HG02938 (cell line): ENCODE measurements at regions not wholly inside any gene's neighbourhood (a gene's known extent, or its start where the extent isn't known, plus 50 kb on each side); places are given as distances from the start of the nearest gene placed in this dataset.
A peak's percentile ranks its signal among the peaks of the same experiment; 100 is the strongest.
"Not testable (repeated sequence)": the region's sequence is repeated elsewhere in the genome, so short reads cannot be mapped to it uniquely, and the experiment has no call there.

Source experiments
- ATAC-seq: cut with Tn5 transposase; IDR thresholded peaks from one replicate; pipeline ENCODE4 v1.9.1; 2021; ENCODE audit warnings: mild to moderate bottlenecking, moderate library complexity; ENCODE audit not compliant: unreplicated experiment

DNA sequence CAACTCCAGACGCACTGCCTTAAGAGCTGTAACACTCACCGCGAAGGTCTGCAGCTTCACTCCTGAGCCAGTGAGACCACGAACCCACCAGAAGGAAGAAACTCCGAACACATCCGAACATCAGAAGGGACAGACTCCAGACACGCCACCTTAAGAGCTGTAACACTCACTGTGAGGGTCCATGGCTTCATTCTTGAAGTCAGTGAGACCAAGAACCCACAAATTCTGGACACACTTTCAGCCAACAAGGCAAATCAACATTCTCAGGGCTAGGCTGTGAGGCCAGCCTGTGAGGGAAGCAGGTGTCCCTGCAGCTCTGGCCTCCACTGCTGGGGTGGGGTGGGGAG is 275.3 kb downstream of the ADGRD1 start:
- ATAC-seq, result not testable (repeated sequence)

DNA sequence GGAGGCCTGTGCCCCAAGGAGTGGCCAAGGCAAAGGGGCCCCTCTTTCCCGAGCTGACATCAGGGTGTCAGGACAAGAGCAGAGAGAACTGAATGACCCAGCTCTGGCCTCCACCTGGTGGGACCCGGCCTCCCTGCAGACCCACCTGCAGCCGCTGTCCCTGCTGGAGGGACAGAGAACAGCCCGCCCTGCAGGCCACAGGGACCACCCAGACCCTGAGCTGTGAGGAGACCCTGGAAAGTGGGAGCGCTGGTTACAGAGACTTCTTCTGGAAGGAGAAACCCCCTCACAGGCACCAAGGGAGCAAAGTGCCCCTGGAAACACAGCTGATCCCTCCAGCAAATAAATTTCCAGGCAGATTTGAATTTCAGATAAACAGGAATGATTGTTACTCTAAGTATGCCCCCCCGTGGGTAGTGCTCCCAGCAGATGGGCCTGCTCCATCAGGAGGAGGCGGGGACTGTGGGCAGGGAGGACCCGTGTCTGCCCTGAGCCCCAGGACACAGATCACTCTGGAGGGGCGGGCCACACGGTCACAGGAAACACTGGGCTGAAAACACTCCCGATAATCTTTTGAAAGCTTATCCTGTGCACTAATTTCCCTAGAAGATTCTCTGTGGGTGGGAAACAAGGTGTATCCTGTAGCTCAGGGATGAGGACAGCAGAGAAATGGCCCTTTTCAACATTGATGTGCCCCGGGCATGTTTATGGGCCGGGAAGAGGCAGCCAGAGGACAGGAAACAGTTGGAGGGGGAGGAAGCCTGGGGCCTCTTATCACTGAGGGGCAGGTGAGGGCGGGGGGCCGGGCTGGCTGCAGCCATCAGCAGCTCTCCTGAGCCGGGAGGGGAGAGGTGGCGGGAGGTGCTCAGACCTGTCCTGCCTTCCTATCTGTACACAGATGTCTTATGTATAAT is 276.0 kb downstream of the ADGRD1 start:
- no peak for ATAC-seq

DNA sequence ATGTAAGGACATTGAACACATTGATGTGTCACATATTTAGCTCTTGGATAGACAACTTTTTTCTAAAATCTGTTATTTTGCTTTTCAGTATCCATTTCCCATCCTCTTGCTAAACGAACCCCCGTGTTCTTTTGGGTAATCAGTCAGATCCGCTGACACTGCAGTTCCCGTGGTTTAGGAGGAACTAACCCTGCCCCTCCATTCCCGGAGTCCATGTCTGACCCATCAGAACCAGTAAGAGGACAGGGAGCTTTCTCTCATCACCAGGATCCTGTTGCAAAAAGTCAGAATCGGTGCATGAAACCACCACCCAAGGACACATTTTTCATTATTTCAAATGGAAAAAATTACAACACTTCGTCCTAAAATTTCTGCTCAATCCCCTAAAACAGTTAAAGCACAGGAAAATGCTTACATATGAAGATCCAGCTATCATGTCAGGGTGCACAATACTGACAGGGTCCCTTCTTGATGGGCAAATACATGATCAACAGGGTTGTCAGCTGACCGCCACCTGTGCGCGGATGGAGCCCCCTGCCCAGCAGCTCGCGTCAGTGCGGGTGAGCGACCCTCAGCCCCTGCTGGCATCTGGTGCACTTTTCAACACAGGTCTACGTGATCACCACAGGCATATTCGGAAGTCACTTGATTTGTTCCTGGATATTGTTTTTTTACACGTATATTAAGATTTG is 276.8 kb downstream of the ADGRD1 start:
- ATAC-seq, result no peak

DNA sequence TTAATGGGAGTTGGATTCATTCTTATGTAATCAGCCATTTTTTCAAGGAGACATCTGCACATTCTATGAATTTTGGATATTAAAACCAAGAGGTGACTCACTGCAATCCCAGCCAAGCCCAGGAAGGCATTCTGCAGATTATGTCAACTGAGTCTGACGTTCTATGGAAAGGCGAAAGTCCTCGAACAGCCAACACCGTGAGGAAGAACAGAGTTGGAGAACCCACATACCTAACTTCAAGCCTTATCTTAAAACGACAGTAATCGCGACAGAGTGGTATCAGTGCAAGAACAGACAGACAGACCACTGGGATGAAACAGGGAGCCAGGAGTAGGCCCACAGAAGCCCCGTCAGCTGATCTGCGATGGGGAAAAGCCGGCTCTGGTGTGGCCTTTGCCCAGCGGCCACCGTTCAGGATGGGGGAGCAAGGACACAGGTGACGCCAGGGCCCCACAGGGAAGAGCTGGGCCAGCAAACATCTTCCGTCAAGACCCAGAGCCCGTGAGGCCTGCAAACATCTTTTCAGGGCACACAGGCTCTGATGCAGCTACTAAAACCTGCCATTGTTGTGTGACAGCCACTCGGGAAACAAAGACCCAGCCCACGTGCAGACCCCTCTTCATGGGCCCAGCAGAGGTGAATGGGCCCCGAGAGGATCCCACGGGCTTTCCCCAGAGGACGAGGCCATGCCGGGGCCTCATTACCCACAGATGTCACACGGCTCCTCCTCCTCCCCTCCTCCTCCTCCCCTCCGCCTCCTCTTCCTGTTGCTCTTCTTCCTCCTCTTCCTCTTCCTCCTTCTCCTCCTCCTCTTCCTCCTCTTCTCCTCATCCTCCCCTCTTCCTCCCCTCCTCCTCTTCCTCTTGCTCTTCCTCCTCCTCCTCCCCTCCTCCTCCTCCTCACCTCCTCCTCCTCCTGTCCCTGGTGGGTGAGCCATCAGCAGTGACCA is 277.6 kb downstream of the ADGRD1 start:
- ATAC-seq, result no peak

DNA sequence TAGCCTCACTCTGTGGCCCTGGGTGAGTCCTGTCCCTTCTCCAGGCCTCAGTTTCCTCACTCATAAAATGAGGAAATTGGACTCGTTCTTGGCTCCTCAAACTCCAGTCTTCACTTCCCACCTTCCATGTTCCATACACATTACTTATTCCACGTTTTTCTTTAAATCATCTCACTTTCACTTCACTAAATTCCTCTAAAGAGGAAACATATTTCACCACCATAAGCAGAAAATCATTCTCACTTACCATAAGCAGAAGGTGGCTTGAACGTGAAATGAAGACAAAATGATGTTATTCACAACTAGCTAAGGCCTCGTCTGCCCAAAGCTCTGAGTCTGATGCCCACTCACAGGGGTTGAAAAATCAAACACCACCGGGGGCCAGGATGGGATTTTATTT is 278.3 kb downstream of the ADGRD1 start:
- no peak for ATAC-seq

DNA sequence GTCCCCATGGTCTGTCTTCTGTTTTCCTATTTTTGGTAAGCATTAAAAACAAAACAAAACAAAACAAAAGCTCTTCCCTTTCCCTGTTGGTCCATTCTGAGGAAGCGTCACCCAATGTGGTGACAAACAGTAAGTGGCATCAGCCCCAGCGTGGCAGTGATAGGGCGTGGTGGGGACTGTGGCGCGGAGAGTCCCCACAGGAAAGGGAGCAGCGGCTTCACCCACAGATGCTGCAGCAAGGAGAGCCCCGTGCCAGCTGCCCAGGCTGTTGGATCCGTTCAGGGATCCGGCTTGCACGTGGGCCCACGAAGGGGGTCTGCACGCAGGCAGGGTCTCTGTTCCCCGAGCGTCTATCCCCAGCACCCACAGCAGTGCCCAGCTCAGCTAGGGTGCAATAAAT is 279.2 kb downstream of the ADGRD1 start:
- ATAC-seq, result not testable (repeated sequence)

DNA sequence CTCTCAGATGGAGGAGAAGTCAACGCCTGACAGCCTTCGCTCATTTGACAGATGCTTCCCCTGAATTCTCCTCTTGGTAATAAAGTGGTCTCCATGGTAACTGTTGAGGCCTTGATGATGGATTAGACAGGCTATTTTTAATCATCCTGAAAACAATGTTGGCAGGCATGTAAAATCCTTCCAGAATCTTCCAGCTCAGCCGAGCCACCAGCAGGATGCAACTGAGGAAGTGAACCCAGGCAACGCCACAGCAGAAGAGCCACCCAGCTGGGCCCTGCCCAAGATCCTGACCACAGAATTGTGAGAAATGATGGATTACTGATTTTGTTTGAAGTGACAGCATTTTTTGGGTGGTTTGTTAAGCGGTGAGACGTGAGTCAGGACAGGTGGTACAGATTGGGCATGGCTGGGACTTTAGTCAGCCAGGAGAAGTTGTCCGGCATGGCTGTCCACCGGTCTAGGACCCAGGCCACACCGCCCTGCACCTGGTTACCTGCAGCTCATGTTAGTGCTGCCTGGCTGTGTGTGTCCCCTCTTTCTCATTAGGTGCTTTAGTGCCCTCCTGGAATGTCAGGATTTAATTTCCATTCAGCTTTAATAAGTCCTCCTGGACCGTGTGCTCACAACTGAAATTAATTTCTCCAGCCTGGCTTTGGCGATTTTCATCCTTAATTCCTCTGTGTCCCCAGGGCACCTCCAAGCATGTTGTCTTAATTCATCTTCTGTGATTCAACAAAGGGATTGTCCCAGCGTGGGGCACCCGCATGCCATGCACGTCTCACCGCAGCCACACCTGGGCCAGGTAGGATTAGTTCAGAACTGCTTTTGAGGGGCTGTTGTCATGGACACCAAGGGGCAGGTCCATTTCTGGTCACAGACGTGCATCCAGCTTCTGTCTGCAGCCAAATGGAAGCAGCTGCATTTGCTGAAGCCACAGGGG is 280.4 kb downstream of the ADGRD1 start:
- ATAC-seq, result not testable (repeated sequence)

DNA sequence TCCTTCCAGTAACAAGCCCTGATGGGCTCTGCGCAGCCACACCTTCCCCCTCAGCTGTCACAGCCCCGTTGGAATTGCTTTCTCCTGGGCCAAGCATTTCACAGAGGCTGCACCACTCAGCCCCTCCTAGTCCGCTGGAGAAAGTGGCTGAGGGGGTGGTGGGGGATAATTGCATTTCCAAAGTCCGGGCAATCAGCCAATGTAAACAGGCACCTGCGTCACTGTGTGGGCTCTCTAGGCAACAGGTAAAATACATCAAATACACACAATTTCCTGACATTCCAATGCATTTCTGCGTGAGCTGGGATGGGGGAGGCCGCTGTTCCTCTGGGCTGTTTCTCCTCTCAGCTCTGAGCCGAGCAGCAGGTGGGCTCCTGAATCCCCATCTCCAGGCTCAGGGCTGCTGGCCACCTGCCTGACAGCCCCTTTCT is 281.1 kb downstream of the ADGRD1 start:
- not testable (repeated sequence) for ATAC-seq

DNA sequence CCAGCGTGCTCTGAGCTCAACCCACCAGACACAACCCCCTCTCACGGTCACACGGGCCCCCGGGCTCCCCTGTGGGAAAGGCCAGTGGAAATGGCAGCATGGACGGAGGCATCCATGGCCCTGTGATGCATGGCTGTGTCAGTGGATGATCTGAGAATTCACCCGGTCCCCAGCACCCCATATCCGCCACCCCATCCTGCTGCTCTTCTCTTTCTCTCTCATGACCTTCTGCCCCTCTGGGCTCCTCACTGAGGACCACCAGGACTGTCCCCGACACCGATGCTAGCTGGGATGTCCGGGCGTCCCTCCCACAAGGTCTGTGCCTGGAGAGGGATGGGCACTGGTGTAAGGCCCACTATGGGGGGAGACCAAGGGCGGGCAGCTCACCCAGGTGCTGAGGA is 282.2 kb downstream of the ADGRD1 start:
- no peak for ATAC-seq

DNA sequence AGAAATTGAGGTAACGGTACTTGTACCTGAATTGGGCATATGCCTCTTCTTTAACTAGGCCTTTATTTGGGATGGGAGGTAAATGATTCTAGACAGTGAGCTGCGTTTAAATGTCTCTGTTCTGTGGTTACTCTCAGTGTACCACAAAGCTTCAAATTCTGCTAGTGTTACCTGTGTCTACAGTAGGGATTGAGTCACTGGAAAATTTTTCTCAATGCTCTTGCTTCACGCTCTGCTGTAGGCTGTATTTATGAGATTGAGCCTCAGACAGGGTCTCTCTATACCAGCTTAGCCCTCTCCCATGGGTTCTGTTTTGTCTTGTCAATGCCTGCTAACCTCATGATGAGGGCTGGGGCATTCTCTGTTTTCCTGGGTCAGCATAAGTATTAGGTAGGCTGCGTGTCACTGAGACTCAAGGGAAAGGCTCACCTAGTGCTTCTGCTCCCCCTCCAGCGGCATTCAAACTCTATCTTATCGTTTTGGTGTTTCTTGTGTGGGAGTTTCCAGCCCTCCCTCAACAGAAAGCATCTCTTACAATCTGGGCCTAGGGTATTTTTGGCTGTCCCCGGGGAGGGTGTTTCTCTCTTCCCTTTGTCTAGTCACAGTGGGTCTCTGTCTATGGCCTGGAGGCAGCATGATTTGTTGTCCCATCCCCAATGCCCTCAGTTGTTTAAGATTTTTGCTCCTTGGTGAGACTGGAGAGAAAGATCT is 285.8 kb downstream of the ADGRD1 start:
- peak; percentile 71 for ATAC-seq

DNA sequence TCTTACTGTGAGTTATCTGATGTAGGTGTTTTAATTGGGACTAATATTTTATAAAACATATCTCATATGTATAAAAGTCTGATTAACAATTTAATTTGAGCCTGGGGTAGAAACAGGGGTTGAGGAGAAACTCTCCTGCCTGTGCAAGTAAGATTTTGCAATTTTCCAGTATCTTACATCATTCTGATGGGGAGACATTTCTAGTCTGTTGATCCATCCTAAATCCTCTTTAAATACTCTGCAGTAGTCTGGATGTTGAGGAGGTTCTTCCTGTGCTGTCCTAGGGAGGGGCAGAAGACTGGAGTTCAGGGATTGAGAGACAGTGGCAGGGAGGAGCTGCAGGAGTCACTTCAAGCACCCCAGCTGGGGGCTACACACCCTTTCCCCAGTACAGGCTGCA is 287.8 kb downstream of the ADGRD1 start:
- no peak for ATAC-seq

DNA sequence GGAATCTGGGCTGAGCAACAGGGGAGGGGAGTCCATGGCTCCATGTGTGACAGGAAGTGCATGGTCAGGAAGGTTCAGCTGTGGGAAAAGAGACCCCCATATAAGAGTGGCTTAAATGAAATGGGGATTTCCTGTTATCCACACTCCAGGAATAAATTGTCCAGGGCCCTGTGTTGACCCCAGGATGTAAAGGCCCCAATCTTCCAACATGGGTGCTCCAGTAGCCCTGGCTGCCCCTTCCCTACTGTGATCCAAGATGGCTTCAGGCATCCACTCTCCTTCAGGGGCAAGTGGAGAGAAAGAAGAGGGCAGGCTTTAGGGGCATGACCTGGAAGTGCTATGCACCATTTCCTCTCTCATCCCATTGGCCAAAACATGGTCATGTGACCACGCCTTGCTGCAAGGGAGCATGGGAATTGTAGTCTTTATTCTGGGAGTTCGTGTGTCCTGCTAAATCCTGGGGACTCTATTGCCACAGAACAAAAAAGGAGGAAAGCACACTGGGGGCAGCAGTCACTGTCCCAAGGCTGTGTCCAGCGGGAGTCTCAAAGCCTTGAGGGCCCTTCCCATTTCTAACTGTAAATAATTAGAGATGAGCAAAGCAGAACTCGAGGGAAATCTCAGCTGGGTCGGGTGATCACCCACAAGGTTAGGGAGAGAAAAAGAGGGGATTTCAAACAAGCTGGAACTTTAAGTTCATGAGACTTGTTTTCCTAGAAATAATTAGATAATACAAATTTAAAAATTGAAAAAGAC is 289.2 kb downstream of the ADGRD1 start:
- no peak for ATAC-seq

DNA sequence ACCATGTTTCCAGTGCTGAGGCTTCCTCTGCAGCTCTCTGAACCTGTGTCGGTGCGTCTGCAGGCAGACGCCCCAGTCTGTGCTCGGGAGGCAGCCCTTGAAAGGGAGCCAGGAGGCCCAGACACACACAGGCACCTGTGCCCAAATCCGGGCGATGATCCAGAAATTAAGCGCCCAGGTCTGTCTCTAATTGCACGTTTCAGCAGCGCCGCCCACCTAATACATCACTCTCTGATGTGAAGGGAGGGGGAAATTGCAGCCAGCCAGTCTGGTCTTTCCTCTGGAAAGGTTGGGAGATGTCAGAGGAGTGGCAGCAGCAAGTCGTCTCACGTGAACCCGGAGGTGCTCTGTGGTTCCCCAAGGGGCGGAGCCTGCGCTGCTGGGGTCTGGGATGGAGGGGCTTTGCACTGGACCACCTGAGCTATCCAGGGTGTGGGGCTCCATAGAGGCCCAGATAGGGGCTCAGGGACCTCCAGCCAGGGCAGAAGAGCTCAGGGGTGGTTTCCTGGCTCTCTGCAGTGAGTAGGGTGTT is 290.5 kb downstream of the ADGRD1 start:
- ATAC-seq, result not testable (repeated sequence)

DNA sequence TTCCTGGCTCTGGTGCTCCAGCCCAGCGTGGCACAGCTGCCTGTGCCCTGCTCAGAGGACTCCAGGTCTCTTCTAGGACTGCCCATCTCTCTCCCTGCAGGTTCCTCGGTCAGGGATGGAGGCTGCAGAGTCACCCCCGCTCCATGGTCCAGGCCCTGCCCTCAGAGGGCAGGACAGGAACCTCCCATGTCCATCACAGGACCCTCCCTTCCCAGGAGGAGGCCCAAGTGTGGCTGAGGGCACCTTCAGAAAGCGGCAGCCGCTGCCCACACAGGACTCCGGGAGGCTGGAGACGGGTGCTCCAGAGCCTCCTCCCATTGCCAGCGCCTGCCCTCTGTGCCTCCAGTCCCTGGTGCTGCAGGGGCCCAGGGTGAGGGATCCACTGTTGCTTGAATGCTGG is 291.5 kb downstream of the ADGRD1 start:
- not testable (repeated sequence) for ATAC-seq

DNA sequence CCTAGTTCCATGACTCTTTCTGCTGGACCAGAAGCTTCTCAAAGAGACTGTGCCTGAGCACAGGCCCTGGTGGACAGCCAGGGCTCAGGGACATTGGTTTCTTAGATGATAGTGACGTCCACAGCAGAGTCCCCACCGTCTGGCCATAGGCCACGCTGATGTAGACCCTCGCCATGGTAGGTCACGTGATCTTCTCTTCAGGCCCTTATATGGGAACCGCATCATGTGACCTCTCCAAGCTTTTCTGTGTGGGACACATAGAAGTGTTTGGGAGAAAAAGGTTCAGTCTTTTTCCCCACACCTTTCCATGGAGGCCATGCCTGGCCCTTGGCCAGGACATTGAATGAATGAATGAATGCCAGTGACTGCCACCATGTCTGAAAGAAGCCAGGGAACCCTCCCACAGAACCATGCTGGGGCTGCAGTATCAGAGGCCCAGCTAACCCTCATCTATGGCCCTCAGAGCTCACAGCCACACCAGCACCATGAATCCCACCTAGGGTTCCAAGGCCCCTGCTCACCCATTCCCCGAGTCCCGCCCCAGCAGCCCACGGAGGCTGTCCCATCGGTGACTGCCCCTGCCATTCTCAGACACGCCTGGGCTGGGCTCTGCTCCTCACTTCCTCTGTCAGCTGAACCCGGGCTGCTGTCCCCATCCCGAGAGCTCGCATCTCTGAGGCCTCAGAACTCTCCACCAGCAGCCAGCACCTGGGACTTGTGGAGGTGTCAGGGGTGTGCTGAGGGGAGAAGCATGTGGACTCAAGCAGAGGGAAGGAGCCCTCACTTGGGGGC is 292.1 kb downstream of the ADGRD1 start:
- no peak for ATAC-seq

DNA sequence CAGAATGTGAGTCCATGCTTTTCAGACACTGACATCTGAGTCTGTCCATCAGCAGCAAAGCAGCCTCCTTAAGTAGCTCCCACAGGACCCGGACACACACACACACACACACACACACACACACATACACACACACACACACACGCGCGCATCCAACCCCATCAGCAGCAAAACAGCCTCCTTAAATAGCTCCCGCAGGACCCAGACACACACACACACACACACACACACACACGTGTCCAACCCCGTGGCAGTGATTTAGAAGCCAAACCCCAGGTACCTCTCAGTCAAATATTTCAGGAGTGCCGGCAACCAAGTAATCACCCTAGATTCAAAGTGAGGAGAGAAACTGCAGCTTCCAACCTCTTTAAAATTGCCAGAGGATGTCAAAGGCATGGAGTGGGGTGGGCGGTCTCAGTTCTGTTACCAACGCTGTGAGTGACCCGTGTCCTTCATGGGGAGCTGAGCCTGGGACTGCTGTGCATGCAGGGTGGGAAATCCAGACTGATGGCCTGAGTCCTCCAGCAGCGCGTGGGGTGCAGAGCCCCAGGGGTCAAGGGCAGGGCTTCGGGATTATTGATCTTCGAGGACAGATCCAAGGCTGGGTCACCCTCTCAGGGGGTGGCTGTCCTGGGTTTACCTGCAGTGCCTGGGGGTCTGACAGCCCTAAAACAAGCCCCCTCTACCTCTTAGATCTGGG is 293.5 kb downstream of the ADGRD1 start:
- not testable (repeated sequence) for ATAC-seq

DNA sequence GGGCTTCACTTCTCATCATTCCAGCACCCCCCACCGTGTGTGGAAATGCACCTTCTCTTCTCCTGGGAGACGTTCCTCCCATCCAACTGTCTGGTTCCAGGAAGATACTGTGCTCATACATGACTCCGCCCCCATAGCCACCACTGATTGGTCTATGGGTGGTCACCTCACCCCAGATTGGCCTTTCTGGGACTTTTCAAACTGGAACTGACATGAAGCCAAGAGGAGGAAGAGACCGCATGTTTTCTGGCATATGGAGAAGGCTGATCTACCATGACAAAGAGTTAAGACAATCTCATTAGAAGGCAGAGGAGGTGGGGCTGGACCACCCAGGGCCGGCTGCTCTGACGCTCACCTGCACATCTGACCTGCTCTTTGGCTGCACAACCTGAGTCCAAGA is 294.2 kb downstream of the ADGRD1 start:
- not testable (repeated sequence) for ATAC-seq
